ENCODE measurements at regions not wholly inside any gene's neighbourhood (a gene's known extent, or its start where the extent isn't known, plus 50 kb on each side); places are given as distances from the start of the nearest gene placed in this dataset.

DNA sequence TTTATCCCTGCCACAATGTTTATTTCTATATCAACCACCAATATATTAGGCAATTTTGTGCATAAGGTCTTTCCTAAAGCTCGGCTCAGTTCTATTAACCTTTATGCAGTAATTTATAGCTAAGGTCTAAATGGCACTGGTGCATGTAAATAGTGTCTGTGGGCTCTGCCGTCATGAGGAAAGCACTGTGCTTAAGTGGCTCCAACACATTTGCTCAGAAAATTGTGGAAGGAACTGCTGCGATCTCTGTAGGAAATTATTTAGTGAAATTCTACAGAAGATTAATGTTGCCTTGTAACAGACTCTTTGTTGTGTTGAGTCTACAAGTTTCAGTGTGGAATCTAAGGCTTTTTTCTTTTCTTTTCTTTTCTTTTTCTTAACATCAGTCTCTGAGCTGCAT is 54.0 kb upstream of the EGLN3 start:
- no peaks in the 10 kb centered on the region for H3F3A ChIP-seq (ENCODE audit: insufficient read depth, low read length, poor library complexity, severe bottlenecking)

DNA sequence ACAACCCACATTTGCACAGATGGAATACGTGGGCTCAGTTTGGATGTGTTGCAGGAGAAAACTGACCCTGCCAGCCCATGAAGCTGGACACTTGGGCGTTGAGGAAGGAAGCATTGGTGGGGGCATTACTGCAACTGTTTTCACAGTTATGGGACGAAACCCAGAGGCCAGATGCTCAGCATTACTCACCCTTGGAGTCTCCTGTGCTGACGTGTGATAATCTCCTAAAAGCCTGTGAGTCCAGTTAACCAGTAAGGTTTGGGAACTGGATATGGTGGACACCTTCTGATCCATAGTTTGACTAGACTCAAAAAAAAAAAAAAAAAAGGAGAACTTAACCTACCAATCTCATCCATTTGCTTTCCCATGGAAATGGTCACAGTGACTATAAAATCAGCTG is 52.8 kb upstream of the EGLN3 start:
- Histone ChIP-seq H3K9ac (ENCODE audit: low read length) (no peak overlapping the region), H3K27ac (ENCODE audit: low read length) (no peak overlapping the region), H3F3A (ENCODE audit: insufficient read depth, low read length, poor library complexity, severe bottlenecking) (no peaks in the 10 kb centered on the region), H4K20me1 (ENCODE audit: insufficient read depth) (no peaks in the 10 kb centered on the region), H3K27me3 (ENCODE audit: insufficient read depth, low read depth, low read length) (no peaks in the 10 kb centered on the region), H3K4me3 (ENCODE audit: low read length) (no peak overlapping the region), H3K36me3 (ENCODE audit: insufficient read depth, low read length) (no peaks in the 10 kb centered on the region), H3K9me2 (ENCODE audit: insufficient read depth, low read length) (no peaks in the 10 kb centered on the region), H3K4me2 (ENCODE audit: low read length) (no peak overlapping the region), H3K9me3 (ENCODE audit: low read length) (no peaks in the 10 kb centered on the region), H2AFZ (ENCODE audit: low read depth, low read length) (no peak overlapping the region), H3K79me2 (replicated peaks; ENCODE audit: insufficient read depth, low read length) (no peaks in the 10 kb centered on the region)
- TF ChIP-seq POLR2AphosphoS5 (IDR thresholded peaks at IDR 0.05) (no peak), RAD21 (conservative IDR thresholded peaks at IDR 0.05) (no peak), EP300 (conservative IDR thresholded peaks at IDR 0.05; ENCODE audit: poor library complexity, severe bottlenecking) (no peak), TAF1 (IDR thresholded peaks at IDR 0.05; ENCODE audit: low read depth) (no peak), SMC3 (conservative IDR thresholded peaks at IDR 0.05; ENCODE audit: poor library complexity) (no peak), MXI1 (conservative IDR thresholded peaks at IDR 0.05; ENCODE audit: poor library complexity, severe bottlenecking) (no peak), EZH2 (IDR thresholded peaks at IDR 0.05; ENCODE audit: borderline replicate concordance, insufficient read depth, low read length, poor library complexity, severe bottlenecking) (no peak)
- TF ChIP-seq, protein P1, sequence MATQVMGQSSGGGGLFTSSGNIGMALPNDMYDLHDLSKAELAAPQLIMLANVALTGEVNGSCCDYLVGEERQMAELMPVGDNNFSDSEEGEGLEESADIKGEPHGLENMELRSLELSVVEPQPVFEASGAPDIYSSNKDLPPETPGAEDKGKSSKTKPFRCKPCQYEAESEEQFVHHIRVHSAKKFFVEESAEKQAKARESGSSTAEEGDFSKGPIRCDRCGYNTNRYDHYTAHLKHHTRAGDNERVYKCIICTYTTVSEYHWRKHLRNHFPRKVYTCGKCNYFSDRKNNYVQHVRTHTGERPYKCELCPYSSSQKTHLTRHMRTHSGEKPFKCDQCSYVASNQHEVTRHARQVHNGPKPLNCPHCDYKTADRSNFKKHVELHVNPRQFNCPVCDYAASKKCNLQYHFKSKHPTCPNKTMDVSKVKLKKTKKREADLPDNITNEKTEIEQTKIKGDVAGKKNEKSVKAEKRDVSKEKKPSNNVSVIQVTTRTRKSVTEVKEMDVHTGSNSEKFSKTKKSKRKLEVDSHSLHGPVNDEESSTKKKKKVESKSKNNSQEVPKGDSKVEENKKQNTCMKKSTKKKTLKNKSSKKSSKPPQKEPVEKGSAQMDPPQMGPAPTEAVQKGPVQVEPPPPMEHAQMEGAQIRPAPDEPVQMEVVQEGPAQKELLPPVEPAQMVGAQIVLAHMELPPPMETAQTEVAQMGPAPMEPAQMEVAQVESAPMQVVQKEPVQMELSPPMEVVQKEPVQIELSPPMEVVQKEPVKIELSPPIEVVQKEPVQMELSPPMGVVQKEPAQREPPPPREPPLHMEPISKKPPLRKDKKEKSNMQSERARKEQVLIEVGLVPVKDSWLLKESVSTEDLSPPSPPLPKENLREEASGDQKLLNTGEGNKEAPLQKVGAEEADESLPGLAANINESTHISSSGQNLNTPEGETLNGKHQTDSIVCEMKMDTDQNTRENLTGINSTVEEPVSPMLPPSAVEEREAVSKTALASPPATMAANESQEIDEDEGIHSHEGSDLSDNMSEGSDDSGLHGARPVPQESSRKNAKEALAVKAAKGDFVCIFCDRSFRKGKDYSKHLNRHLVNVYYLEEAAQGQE (IDR thresholded peaks at IDR 0.05; ENCODE audit: borderline replicate concordance): no peak
- TF ChIP-seq, protein P2, sequence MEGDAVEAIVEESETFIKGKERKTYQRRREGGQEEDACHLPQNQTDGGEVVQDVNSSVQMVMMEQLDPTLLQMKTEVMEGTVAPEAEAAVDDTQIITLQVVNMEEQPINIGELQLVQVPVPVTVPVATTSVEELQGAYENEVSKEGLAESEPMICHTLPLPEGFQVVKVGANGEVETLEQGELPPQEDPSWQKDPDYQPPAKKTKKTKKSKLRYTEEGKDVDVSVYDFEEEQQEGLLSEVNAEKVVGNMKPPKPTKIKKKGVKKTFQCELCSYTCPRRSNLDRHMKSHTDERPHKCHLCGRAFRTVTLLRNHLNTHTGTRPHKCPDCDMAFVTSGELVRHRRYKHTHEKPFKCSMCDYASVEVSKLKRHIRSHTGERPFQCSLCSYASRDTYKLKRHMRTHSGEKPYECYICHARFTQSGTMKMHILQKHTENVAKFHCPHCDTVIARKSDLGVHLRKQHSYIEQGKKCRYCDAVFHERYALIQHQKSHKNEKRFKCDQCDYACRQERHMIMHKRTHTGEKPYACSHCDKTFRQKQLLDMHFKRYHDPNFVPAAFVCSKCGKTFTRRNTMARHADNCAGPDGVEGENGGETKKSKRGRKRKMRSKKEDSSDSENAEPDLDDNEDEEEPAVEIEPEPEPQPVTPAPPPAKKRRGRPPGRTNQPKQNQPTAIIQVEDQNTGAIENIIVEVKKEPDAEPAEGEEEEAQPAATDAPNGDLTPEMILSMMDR (IDR thresholded peaks at IDR 0.05; ENCODE audit: poor library complexity, severe bottlenecking): no peak

More for the DNA sequence above, 54.0 kb upstream of the EGLN3 start:
- no peak overlapping the region for H3K9ac ChIP-seq (ENCODE audit: low read length)
- no peaks in the 10 kb centered on the region for H3K9me2 ChIP-seq (ENCODE audit: insufficient read depth, low read length)
- no peaks in the 10 kb centered on the region for H3K27me3 ChIP-seq (ENCODE audit: insufficient read depth, low read depth, low read length)
- no peaks in the 10 kb centered on the region for H4K20me1 ChIP-seq (ENCODE audit: insufficient read depth)
- H3K79me2 ChIP-seq (replicated peaks; ENCODE audit: insufficient read depth, low read length): no peaks in the 10 kb centered on the region
- H3K4me2 ChIP-seq (ENCODE audit: low read length): no peak overlapping the region
- H3K36me3 ChIP-seq (ENCODE audit: insufficient read depth, low read length): no peaks in the 10 kb centered on the region
- H2AFZ ChIP-seq (ENCODE audit: low read depth, low read length): no peak overlapping the region
- H3K27ac ChIP-seq (ENCODE audit: low read length): no peak overlapping the region
- no peaks in the 10 kb centered on the region for H3K9me3 ChIP-seq (ENCODE audit: low read length)
- TF ChIP-seq EP300 (conservative IDR thresholded peaks at IDR 0.05; ENCODE audit: poor library complexity, severe bottlenecking) (no peak), RAD21 (conservative IDR thresholded peaks at IDR 0.05) (no peak)
- H3K4me3 ChIP-seq (ENCODE audit: low read length): no peak overlapping the region
